ENCODE measurements at regions not wholly inside any gene's neighbourhood (a gene's known extent, or its start where the extent isn't known, plus 50 kb on each side); places are given as distances from the start of the nearest gene placed in this dataset.

- Histone ChIP-seq H3K4me1 (ENCODE audit: insufficient read depth, low read length) (no peaks in the 10 kb centered on the region), H3K79me2 (ENCODE audit: insufficient read depth, low read length) (no peaks in the 10 kb centered on the region), H3K36me3 (ENCODE audit: insufficient read depth, low read length) (no peaks in the 10 kb centered on the region), H3K4me2 (ENCODE audit: insufficient read depth, low read length) (no peak overlapping the region), H3K9ac (ENCODE audit: low read depth, low read length) (no peak overlapping the region), H4K20me1 (ENCODE audit: insufficient read depth, low read length) (no peaks in the 10 kb centered on the region), H2AFZ (ENCODE audit: low read depth, low read length) (no peak overlapping the region), H3K9me3 (ENCODE audit: insufficient read depth, low read length, severe bottlenecking) (no peaks in the 10 kb centered on the region), H3K27me3 (ENCODE audit: insufficient read depth, low read length, poor library complexity) (no peaks in the 10 kb centered on the region), H3K4me3 (ENCODE audit: low read depth in 1 of 2, low read length in 2 of 2) (no peak overlapping the region), H3K27ac (ENCODE audit: low read length) (no peak overlapping the region)
- no peak for ATAC-seq (ENCODE audit: insufficient read depth, low read depth)
- TF ChIP-seq EZH2 (IDR thresholded peaks at IDR 0.05; ENCODE audit: borderline replicate concordance, low read depth, low read length, severe bottlenecking) (no peak), CTCF (IDR thresholded peaks at IDR 0.05; ENCODE audit: borderline replicate concordance, extremely low read depth, low read length, poor library complexity, severe bottlenecking) (no peak)
- DNase-seq, result no peak
Measured at GRCh38 chr18:76562286-76563122, 67.5 kb upstream of the ZNF516 start.

GRCh38 chr18:76558881-76559667, 64.0 kb upstream of the ZNF516 start:
- Histone ChIP-seq H3K9me3 (ENCODE audit: insufficient read depth, low read length, severe bottlenecking) (no peaks in the 10 kb centered on the region), H3K36me3 (ENCODE audit: insufficient read depth, low read length) (no peaks in the 10 kb centered on the region), H3K4me1 (ENCODE audit: insufficient read depth, low read length) (no peaks in the 10 kb centered on the region), H3K9ac (ENCODE audit: low read depth, low read length) (no peak overlapping the region), H3K4me2 (ENCODE audit: insufficient read depth, low read length) (no peak overlapping the region), H3K27ac (ENCODE audit: low read length) (no peak overlapping the region), H2AFZ (ENCODE audit: low read depth, low read length) (no peak overlapping the region), H4K20me1 (ENCODE audit: insufficient read depth, low read length) (no peaks in the 10 kb centered on the region), H3K27me3 (ENCODE audit: insufficient read depth, low read length, poor library complexity) (no peaks in the 10 kb centered on the region), H3K4me3 (ENCODE audit: low read depth in 1 of 2, low read length in 2 of 2) (no peak overlapping the region), H3K79me2 (ENCODE audit: insufficient read depth, low read length) (no peaks in the 10 kb centered on the region)
- TF ChIP-seq CTCF (IDR thresholded peaks at IDR 0.05; ENCODE audit: borderline replicate concordance, extremely low read depth, low read length, poor library complexity, severe bottlenecking), result no peak
- no peak for TF ChIP-seq EZH2 (IDR thresholded peaks at IDR 0.05; ENCODE audit: borderline replicate concordance, low read depth, low read length, severe bottlenecking)
- no peak for DNase-seq
- ATAC-seq (ENCODE audit: insufficient read depth, low read depth), result no peak

GRCh38 chr18:76557026-76557575, 62.1 kb upstream of the ZNF516 start:
- Histone ChIP-seq H2AFZ (ENCODE audit: low read depth, low read length) (no peak overlapping the region), H3K4me1 (ENCODE audit: insufficient read depth, low read length) (no peaks in the 10 kb centered on the region), H3K79me2 (ENCODE audit: insufficient read depth, low read length) (no peaks in the 10 kb centered on the region), H3K9me3 (ENCODE audit: insufficient read depth, low read length, severe bottlenecking) (no peaks in the 10 kb centered on the region), H3K4me2 (ENCODE audit: insufficient read depth, low read length) (no peak overlapping the region), H3K4me3 (ENCODE audit: low read depth in 1 of 2, low read length in 2 of 2) (no peak overlapping the region), H3K27me3 (ENCODE audit: insufficient read depth, low read length, poor library complexity) (no peaks in the 10 kb centered on the region), H3K9ac (ENCODE audit: low read depth, low read length) (no peak overlapping the region), H3K27ac (ENCODE audit: low read length) (no peak overlapping the region), H4K20me1 (ENCODE audit: insufficient read depth, low read length) (no peaks in the 10 kb centered on the region), H3K36me3 (ENCODE audit: insufficient read depth, low read length) (no peaks in the 10 kb centered on the region)
- no peak for TF ChIP-seq EZH2 (IDR thresholded peaks at IDR 0.05; ENCODE audit: borderline replicate concordance, low read depth, low read length, severe bottlenecking)
- no peak for TF ChIP-seq CTCF (IDR thresholded peaks at IDR 0.05; ENCODE audit: borderline replicate concordance, extremely low read depth, low read length, poor library complexity, severe bottlenecking)
- DNase-seq, result no peak
- no peak for ATAC-seq (ENCODE audit: insufficient read depth, low read depth)

Data from DND-41 (cell line).